GM13977 (cell line): ENCODE measurements at regions not wholly inside any gene's neighbourhood (a gene's known extent, or its start where the extent isn't known, plus 50 kb on each side); places are given as distances from the start of the nearest gene placed in this dataset.

Experiments used
- DNase-seq: peaks from one replicate; pipeline ENCODE4 v3.0.0; 2012; ENCODE audit warnings: low spot score
- in situ Hi-C: fragments of 300-500 bp; cut with MboI; formaldehyde crosslinking; loops from one replicate; pipeline ENCODE4 v1.12.0; 2022; ENCODE audit warnings: low sequenced_read_pairs, low pct_unique_long_range_greater_than_20kb, mixed read lengths, inconsistent platforms; ENCODE audit not compliant: unreplicated experiment
- TF ChIP-seq, protein P1 (sequence below): IDR thresholded peaks from 2 replicates; pipeline ENCODE4 v1.5.1; 2012; ENCODE audit warnings: mild to moderate bottlenecking, control low read depth; ENCODE audit not compliant: insufficient read depth; ENCODE audit errors: extremely low read depth, missing control alignments

DNA sequence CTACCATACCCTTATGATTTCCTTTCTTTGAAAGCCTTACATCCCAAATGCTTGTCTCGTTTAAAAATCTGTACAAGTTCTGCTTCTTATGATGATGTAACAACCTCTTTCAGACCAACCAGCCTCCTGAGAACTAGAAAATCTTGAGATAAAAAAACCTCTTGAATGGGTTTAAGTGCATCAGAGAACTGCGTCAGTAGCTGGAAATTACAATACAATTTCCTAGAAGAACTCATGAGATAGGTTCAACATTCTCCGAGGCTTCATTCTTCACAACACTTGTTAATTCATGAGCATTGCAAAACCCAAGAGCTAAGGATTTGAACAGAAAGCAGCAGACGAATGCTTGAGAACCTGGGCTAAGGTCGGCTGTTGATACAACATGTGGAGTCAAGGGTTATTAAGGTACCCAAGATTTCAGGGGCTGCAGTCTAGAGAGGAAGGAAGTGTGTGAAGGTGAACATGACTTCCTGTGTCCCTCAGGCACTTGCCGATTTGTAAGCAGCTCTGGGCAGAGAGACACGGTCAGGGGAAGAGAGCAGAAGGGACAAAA is 286.0 kb downstream of the ICE1 start:
- in situ Hi-C loops = no loop called here
- TF ChIP-seq, protein P1, sequence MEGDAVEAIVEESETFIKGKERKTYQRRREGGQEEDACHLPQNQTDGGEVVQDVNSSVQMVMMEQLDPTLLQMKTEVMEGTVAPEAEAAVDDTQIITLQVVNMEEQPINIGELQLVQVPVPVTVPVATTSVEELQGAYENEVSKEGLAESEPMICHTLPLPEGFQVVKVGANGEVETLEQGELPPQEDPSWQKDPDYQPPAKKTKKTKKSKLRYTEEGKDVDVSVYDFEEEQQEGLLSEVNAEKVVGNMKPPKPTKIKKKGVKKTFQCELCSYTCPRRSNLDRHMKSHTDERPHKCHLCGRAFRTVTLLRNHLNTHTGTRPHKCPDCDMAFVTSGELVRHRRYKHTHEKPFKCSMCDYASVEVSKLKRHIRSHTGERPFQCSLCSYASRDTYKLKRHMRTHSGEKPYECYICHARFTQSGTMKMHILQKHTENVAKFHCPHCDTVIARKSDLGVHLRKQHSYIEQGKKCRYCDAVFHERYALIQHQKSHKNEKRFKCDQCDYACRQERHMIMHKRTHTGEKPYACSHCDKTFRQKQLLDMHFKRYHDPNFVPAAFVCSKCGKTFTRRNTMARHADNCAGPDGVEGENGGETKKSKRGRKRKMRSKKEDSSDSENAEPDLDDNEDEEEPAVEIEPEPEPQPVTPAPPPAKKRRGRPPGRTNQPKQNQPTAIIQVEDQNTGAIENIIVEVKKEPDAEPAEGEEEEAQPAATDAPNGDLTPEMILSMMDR = no peak
- no peak for DNase-seq

DNA sequence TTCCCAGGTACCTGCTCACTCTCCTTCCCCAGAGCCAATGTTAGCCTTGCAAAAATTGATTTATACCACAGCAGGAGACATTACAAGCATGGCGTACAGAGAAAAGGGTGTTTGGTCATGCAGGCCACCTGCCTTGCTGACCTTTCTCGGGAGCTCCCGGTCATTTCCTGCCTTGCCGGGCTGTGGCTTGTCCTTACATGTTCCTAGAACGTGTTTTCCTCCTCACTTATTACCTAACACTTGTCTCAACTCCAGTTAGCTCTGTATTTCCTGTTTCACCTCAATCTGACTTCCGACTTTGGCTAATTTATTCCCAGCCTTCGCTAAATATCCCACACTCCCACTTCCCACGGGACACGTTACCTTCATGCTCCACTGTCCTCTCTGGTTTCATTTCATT is 282.5 kb downstream of the ICE1 start:
- in situ Hi-C loops = no loop called here
- no peak for DNase-seq
- TF ChIP-seq, protein P1 = no peak

DNA sequence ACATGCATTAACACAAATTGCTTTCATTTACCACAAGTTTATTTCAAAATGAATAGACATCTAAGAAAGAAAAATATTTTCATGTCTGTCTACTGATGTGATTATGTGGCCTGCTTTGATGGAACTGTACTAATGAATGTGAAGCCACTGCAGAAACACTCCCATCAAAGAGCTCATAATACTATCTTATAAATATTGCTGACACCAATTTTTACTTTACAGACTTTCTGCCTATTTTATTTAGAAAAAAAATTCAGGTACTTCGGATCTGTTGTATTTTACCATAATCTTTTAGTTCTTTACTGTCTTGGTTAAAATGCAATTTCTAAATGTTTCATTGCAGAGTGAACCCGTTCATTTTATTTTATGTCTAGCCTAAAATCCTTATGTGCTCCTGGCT is 281.9 kb downstream of the ICE1 start:
- no peak for DNase-seq
- in situ Hi-C loops = no loop called here
- TF ChIP-seq, protein P1 = no peak

DNA sequence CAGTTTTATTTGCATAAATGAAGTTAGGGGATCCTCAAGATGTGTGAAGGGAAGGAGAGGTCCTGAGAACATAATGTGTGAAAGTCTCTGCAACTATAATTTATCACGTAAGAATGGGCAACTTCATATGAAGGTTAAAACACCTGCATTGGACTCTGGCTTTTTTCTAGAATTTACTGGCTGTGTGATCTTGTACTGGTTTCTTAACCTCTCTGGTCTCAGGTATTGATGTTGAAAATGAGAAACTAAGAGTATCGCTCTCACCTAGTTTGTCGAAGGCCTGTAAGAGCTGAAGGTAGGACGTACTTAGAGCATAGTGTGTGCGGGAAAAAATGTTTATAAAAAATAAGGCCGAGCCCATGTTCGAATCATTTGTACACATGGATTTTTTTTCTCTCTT is 280.5 kb downstream of the ICE1 start:
- DNase-seq = no peak
- in situ Hi-C loops = no loop called here

DNA sequence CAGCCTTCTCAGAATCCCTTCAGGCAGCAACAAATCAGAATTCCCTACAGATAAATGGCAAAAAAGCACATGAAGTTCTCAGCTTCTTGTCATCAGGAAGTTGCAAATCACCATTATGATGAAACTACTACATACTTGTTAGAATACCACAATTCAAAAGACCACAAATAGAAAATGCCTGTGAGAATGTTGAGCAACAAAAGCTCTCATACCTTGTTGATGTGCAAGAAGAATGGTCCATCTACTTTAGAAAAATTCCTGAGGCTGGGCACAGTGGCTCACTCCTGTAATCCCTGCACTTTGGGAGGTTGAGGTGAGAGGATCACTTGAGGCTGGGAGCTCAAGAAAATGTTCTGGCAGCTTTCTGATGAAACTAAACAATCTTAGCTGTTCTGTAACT is 278.1 kb downstream of the ICE1 start:
- in situ Hi-C loops = no loop called here
- TF ChIP-seq, protein P1 = no peak
- DNase-seq = no peak

More for the DNA sequence above, 280.5 kb downstream of the ICE1 start:
- TF ChIP-seq, protein P1 = no peak

DNA sequence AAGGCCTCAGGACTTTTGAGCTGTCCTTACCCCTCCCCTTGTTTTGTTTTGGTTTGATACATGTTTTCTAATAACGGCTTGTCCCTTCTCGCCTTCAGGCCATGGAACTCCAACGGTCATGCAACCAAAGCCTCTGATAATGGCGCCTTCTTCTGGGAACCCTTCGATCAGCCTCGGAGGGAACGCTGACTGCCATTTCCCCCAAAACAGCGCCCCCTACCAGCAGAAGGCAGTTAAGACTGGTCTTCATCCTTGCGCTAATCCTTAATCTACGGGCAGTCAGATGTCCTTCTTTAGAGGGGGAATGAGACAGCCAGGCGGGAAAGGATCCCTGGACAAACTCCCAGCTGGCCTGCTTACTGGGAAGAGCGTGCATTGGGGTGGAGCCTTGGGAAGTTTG is 276.6 kb downstream of the ICE1 start:
- no peak for DNase-seq
- in situ Hi-C loops = no loop called here
- TF ChIP-seq, protein P1 = no peak

DNA sequence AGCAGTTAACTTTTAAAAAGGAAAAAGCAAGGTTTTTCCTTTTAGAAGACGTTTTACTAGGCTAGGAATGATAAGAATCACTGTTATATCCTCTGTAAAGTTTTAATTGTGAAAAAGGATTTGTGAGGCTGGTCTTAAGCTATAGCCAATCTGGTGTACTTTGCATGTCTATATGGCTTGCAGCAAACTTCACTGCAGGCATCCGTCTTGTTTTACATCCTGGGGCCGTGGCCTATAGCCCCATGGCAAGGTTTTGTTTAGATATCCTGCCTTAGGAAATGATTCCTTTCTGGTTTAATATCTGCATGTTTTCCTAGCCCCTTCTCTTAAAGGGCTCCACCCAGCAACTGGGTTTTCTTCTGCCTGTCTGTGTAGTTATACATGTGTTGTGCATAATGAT is 272.8 kb downstream of the ICE1 start:
- in situ Hi-C loops = no loop called here
- DNase-seq = no peak
- TF ChIP-seq, protein P1 = no peak
